HEK293 (cell line): ENCODE measurements at regions not wholly inside any gene's neighbourhood (a gene's known extent, or its start where the extent isn't known, plus 50 kb on each side); places are given as distances from the start of the nearest gene placed in this dataset.

Source experiments
- CTCF ChIA-PET: fragments of 350-600 bp; formaldehyde crosslinking; extraction: SDS; loops from one replicate; lab custom pipeline; 2021; ENCODE audit warnings: antibody characterized with exemption; lab: Yijun Ruan, JAX
- POLR2A ChIA-PET: fragments of 300-600 bp; formaldehyde crosslinking; extraction: SDS; loops from one replicate; lab custom pipeline; 2020; ENCODE audit warnings: antibody characterized with exemption, inconsistent platforms; lab: Yijun Ruan, JAX
- H3K27ac ChIP-seq: fragments of 200-500 bp; sonication (Bioruptor generic); 2 replicates; pipeline ENCODE4 v1.5.1; 2014; ENCODE audit warnings: low read depth, low read length, control low read depth, inconsistent platforms; ENCODE audit errors: extremely low read depth
- H3K36me3 ChIP-seq, 2 experiments: fragments of 200-500 bp in 1 of 2; sonication (Bioruptor generic) in 1 of 2; 1 replicate in 1 of 2; 2 replicates in 1 of 2; pipeline ENCODE4 v1.5.1; 2014 to 2017; ENCODE audit warnings: inconsistent platforms in 2 of 2, low read length in 2 of 2; ENCODE audit not compliant: control insufficient read depth in 2 of 2, insufficient read depth in 1 of 2
- H3K4me1 ChIP-seq: fragments of 200-500 bp; sonication (Bioruptor generic); 2 replicates; pipeline ENCODE4 v1.5.1; 2014; ENCODE audit warnings: mild to moderate bottlenecking, low read length, inconsistent platforms; ENCODE audit not compliant: control insufficient read depth, insufficient read depth
- H3K4me3 ChIP-seq: 2 replicates; pipeline ENCODE4 v1.5.1; 2011; ENCODE audit warnings: low read depth, mild to moderate bottlenecking, control low read depth, low read length, moderate library complexity
- H3K9me3 ChIP-seq: fragments of 200-500 bp; sonication (Bioruptor generic); 2 replicates; pipeline ENCODE4 v1.5.1; 2014; ENCODE audit warnings: low read depth, low read length, inconsistent platforms; ENCODE audit not compliant: control insufficient read depth, insufficient read depth
- FEZF1 ChIP-seq: fragments of 450-650 bp; formaldehyde crosslinking; IDR thresholded peaks from 2 replicates; pipeline ENCODE4 v1.5.1; 2016; ENCODE audit warnings: missing biosample characterization, missing genetic modification characterization
- GFI1B ChIP-seq: fragments of 450-650 bp; formaldehyde crosslinking; IDR thresholded peaks from 2 replicates; pipeline ENCODE4 v1.5.1; 2016; ENCODE audit warnings: missing biosample characterization, missing genetic modification characterization
- GLI4 ChIP-seq: fragments of 450-650 bp; formaldehyde crosslinking; IDR thresholded peaks from 2 replicates; pipeline ENCODE4 v1.5.1; 2016; ENCODE audit warnings: missing biosample characterization, missing genetic modification characterization
- HOXA7 ChIP-seq: sonication (generic); formaldehyde crosslinking; IDR thresholded peaks from 2 replicates; pipeline ENCODE4 v1.8.1; 2022; ENCODE audit warnings: missing genetic modification reagents, borderline replicate concordance
- KLF17 ChIP-seq: fragments of 450-650 bp; formaldehyde crosslinking; IDR thresholded peaks from 2 replicates; pipeline ENCODE4 v1.5.1; 2016; ENCODE audit warnings: missing biosample characterization, missing genetic modification characterization
- PBX3 ChIP-seq: sonication (generic); formaldehyde crosslinking; IDR thresholded peaks from 2 replicates; pipeline ENCODE4 v1.8.1; 2022; ENCODE audit warnings: mild to moderate bottlenecking, moderate library complexity, missing genetic modification reagents
- ZNF23 ChIP-seq: fragments of 450-650 bp; formaldehyde crosslinking; IDR thresholded peaks from 2 replicates; pipeline ENCODE4 v1.5.1; 2016; ENCODE audit warnings: missing biosample characterization, missing genetic modification characterization, borderline replicate concordance
- ZNF280D ChIP-seq: fragments of 450-650 bp; formaldehyde crosslinking; IDR thresholded peaks from 2 replicates; pipeline ENCODE4 v1.5.1; 2016; ENCODE audit warnings: missing biosample characterization, missing genetic modification characterization
- ZNF404 ChIP-seq: fragments of 450-650 bp; formaldehyde crosslinking; IDR thresholded peaks from 2 replicates; pipeline ENCODE4 v1.5.1; 2017; ENCODE audit warnings: missing biosample characterization, missing genetic modification characterization
- ZNF510 ChIP-seq: fragments of 450-650 bp; formaldehyde crosslinking; IDR thresholded peaks from 2 replicates; pipeline ENCODE4 v1.5.1; 2018; ENCODE audit warnings: mild to moderate bottlenecking, missing genetic modification characterization, missing biosample characterization; ENCODE audit not compliant: insufficient replicate concordance
- ZNF513 ChIP-seq: fragments of 450-650 bp; IDR thresholded peaks from 2 replicates; pipeline ENCODE4 v1.5.1; 2018; ENCODE audit warnings: missing biosample characterization, missing genetic modification characterization
- ZNF518A ChIP-seq: fragments of 450-650 bp; formaldehyde crosslinking; conservative IDR thresholded peaks from 2 replicates; pipeline ENCODE4 v1.5.1; 2016; ENCODE audit warnings: low read depth, missing biosample characterization, missing genetic modification characterization
- ZNF521 ChIP-seq: fragments of 450-650 bp; formaldehyde crosslinking; IDR thresholded peaks from 2 replicates; pipeline ENCODE4 v1.5.1; 2017; ENCODE audit warnings: missing biosample characterization, mild to moderate bottlenecking, missing genetic modification characterization
- ZNF544 ChIP-seq: fragments of 450-650 bp; formaldehyde crosslinking; IDR thresholded peaks from 2 replicates; pipeline ENCODE4 v1.5.0; 2017; ENCODE audit warnings: missing biosample characterization, missing genetic modification characterization
- ZNF580 ChIP-seq: fragments of 450-650 bp; formaldehyde crosslinking; IDR thresholded peaks from 2 replicates; pipeline ENCODE4 v1.5.1; 2016; ENCODE audit warnings: missing biosample characterization, missing genetic modification characterization
- ZNF600 ChIP-seq: fragments of 450-650 bp; formaldehyde crosslinking; IDR thresholded peaks from 2 replicates; pipeline ENCODE4 v1.5.1; 2016; ENCODE audit warnings: missing biosample characterization, missing genetic modification characterization
- ZNF624 ChIP-seq: fragments of 450-650 bp; formaldehyde crosslinking; IDR thresholded peaks from 2 replicates; pipeline ENCODE4 v1.5.1; 2017; ENCODE audit warnings: missing biosample characterization, missing genetic modification characterization
- ZNF677 ChIP-seq: fragments of 450-650 bp; IDR thresholded peaks from 2 replicates; pipeline ENCODE4 v1.5.0; 2018; ENCODE audit warnings: missing biosample characterization, mild to moderate bottlenecking, missing genetic modification characterization, moderate library complexity
- ZSCAN4 ChIP-seq: fragments of 450-650 bp; formaldehyde crosslinking; IDR thresholded peaks from 2 replicates; pipeline ENCODE4 v1.5.1; 2017; ENCODE audit warnings: missing biosample characterization, missing genetic modification characterization

- TF ChIP-seq ZNF510 (tag by site-specific recombination) (no peak), ZNF513 (tag by site-specific recombination) (no peak), GLI4 (tag by site-specific recombination) (no peak), ZNF521 (tag by site-specific recombination) (no peak), ZNF600 (no peak), KLF17 (tag by site-specific recombination) (no peak), PBX3 (no peak), ZSCAN4 (no peak), ZNF23 (tag by site-specific recombination) (no peak)
- TF ChIP-seq, all 188 proteins: peak for 0
Measured at GRCh38 chr2:217497843-217498377, 504.9 kb downstream of the TNS1 start (continued).

- Histone ChIP-seq H3K27ac (no peak overlapping the region), H3K4me1 (no peaks in the 10 kb centered on the region), H3K9me3 (no peaks in the 10 kb centered on the region), H3K4me3 (no peak overlapping the region), H3K36me3 (no peaks in the 10 kb centered on the region)
- CTCF ChIA-PET = interaction anchor here (0.6 kb wide), 1 partner anchor 16 kb away, joined by 3 read pairs; no protein-coding TSS in a partner anchor
- POLR2A ChIA-PET = no interaction called here
- no peak for TF ChIP-seq ZNF677
- TF ChIP-seq ZNF518A (tag by site-specific recombination) = no peak
- TF ChIP-seq ZNF624 = no peak
- no peak for TF ChIP-seq GFI1B (tag by site-specific recombination)
- TF ChIP-seq ZNF544 = no peak
- TF ChIP-seq ZNF404 = no peak
- no peak for TF ChIP-seq FEZF1 (tag by site-specific recombination)
- TF ChIP-seq ZNF513 (tag by site-specific recombination) = no peak
- no peak for TF ChIP-seq HOXA7 (CRISPR knock-in tag)
- TF ChIP-seq ZNF280D (tag by site-specific recombination) = no peak
- no peak for TF ChIP-seq ZNF580
Measured at GRCh38 chr2:217494557-217494956, 508.2 kb downstream of the TNS1 start.
